ENCODE measurements at regions not wholly inside any gene's neighbourhood (a gene's known extent, or its start where the extent isn't known, plus 50 kb on each side); places are given as distances from the start of the nearest gene placed in this dataset.

DNA sequence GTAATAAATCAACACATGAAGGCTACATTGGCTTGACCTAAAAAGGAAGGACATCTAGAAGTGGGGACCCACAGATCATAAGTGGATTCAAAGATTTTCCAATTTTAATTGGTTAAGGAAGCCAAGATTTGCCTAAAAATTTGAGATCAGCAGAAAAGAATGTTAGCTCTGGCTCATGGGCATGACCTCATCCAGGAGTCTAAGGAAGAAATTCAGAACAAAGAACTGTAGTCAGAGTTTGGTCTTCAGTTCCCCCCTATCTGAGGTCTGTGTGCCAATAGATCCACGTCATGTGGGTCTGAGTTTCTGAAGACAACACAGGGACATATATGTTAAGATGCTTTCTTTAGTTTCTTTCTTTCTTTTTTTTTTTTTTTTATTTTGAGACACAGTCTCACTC lies 648.8 kb upstream of the SPRY2 start:
- Histone ChIP-seq H3K36me3 (ENCODE audit: control insufficient read depth, insufficient read depth, low read length) (no peaks in the 10 kb centered on the region), H3K27me3 (ENCODE audit: control insufficient read depth, insufficient read depth, low read length) (no peaks in the 10 kb centered on the region), H3K9ac (ENCODE audit: low read depth, low read length) (no peak overlapping the region), H2BK120ac (ENCODE audit: low read depth, low read length) (no peak overlapping the region), H3K4me3 (ENCODE audit: insufficient read depth, low read depth, low read length) (no peak overlapping the region), H2AFZ (replicated peaks; ENCODE audit: low read length, poor library complexity) (no peak overlapping the region), H3K79me1 (ENCODE audit: low read depth in 1 of 2, low read length in 2 of 2) (no peaks in the 10 kb centered on the region), H4K20me1 (ENCODE audit: insufficient read depth, low read length) (no peaks in the 10 kb centered on the region), H3K4me2 (ENCODE audit: low read depth, low read length) (no peak overlapping the region), H3K23ac (ENCODE audit: low read depth, low read length) (no peak overlapping the region), H4K8ac (ENCODE audit: low read depth in 2 of 2, low read length in 2 of 2) (no peak overlapping the region), H3K27ac (ENCODE audit: insufficient read depth, low read length) (no peak overlapping the region), H3K9me3 (ENCODE audit: control insufficient read depth, insufficient read depth, low read length) (no peaks in the 10 kb centered on the region), H4K5ac (ENCODE audit: low read depth, low read length) (no peak overlapping the region), H2BK20ac (ENCODE audit: low read depth, low read length) (no peak overlapping the region), H3K14ac (replicated peaks; ENCODE audit: low read depth, low read length) (no peak overlapping the region), H3K9me1 (ENCODE audit: insufficient read depth, low read length) (no peaks in the 10 kb centered on the region), H2AK5ac (ENCODE audit: low read depth, low read length) (no peak overlapping the region), H2AK9ac (replicated peaks; ENCODE audit: low read depth, low read length, poor library complexity) (no peak overlapping the region), H2BK5ac (ENCODE audit: low read depth, low read length, poor library complexity, severe bottlenecking) (no peak overlapping the region), H4K91ac (ENCODE audit: insufficient read depth, low read depth, low read length) (no peak overlapping the region), H3K56ac (ENCODE audit: extremely low read depth, insufficient read depth, low read length) (no peak overlapping the region), H2BK15ac (ENCODE audit: low read depth, low read length) (no peak overlapping the region), H3K18ac (ENCODE audit: low read depth, low read length) (no peak overlapping the region), H3K4ac (ENCODE audit: low read depth, low read length) (no peak overlapping the region), H3K4me1 (ENCODE audit: control insufficient read depth, insufficient read depth, low read length) (no peaks in the 10 kb centered on the region)
- no CpG with 5 or more reads among the region's 1 CpG for WGBS, 2 experiments (ENCODE audit: extremely low coverage in 2 of 2, insufficient read length in 1 of 2)
- ATAC-seq (ENCODE audit: low read depth) = no peak
- dilution Hi-C loops (cut with HindIII; ENCODE audit: low sequenced_read_pairs, unreplicated experiment) (no loop called here), intact Hi-C loops (cut with micrococcal nuclease) (no loop called here), in situ Hi-C loops (cut with MboI; ENCODE audit: low sequenced_read_pairs) (no loop called here)
- no peak for DNase-seq
- BruUV-seq (replicated peaks) = no TSS peak
- CTCF ChIA-PET = no interaction called here
- no peak for TF ChIP-seq FOS (IDR thresholded peaks at IDR 0.05; ENCODE audit: low read depth, low read length)
- no peak for TF ChIP-seq MAZ (IDR thresholded peaks at IDR 0.05; ENCODE audit: borderline replicate concordance, low read depth, low read length)
- no peak for TF ChIP-seq RCOR1 (IDR thresholded peaks at IDR 0.05; ENCODE audit: insufficient replicate concordance, low read length)
- TF ChIP-seq, protein P1, sequence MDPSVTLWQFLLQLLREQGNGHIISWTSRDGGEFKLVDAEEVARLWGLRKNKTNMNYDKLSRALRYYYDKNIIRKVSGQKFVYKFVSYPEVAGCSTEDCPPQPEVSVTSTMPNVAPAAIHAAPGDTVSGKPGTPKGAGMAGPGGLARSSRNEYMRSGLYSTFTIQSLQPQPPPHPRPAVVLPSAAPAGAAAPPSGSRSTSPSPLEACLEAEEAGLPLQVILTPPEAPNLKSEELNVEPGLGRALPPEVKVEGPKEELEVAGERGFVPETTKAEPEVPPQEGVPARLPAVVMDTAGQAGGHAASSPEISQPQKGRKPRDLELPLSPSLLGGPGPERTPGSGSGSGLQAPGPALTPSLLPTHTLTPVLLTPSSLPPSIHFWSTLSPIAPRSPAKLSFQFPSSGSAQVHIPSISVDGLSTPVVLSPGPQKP (IDR thresholded peaks at IDR 0.05; ENCODE audit: borderline replicate concordance, low read depth, low read length) = no peak
- no peak for TF ChIP-seq NFE2L2 (IDR thresholded peaks at IDR 0.05; ENCODE audit: low read depth, low read length)
- TF ChIP-seq, protein P2, sequence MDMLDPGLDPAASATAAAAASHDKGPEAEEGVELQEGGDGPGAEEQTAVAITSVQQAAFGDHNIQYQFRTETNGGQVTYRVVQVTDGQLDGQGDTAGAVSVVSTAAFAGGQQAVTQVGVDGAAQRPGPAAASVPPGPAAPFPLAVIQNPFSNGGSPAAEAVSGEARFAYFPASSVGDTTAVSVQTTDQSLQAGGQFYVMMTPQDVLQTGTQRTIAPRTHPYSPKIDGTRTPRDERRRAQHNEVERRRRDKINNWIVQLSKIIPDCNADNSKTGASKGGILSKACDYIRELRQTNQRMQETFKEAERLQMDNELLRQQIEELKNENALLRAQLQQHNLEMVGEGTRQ (IDR thresholded peaks at IDR 0.05; ENCODE audit: low read depth, low read length) = no peak
- TF ChIP-seq RFX5 (IDR thresholded peaks at IDR 0.05; ENCODE audit: low read depth, low read length) = no peak
- POLR2A ChIA-PET (ENCODE audit: unreplicated experiment) = no interaction called here

All from IMR-90 (cell line).